NCI-H2171 treated with DMSO at 0.1 percent for 48 hours (cell line): ENCODE measurements at regions not wholly inside any gene's neighbourhood (a gene's known extent, or its start where the extent isn't known, plus 50 kb on each side); places are given as distances from the start of the nearest gene placed in this dataset.

Experiments
- DNase-seq: peaks from one replicate; lab custom pipeline; 2025; lab: John Stamatoyannopoulos, UW

DNA sequence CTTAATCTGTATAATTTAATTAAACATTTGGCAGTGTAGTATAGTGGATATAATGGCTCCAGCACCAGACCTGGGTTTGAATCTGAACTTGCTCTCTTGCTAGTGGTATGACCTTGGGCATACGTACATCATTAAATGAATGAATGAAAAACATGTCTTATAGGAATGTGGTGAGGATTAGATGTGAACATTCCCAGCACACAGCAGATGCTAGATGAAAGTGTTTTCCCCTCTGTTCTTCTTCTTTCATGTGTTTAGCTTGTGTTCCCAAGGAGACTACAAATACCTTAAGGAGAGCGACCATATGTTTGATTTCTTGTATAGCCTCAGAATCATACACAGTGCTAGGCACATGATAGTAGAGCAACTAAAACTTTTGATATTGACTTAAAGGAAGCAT, 56.5 kb downstream of the CT47B1 start:
- no peak for DNase-seq

DNA sequence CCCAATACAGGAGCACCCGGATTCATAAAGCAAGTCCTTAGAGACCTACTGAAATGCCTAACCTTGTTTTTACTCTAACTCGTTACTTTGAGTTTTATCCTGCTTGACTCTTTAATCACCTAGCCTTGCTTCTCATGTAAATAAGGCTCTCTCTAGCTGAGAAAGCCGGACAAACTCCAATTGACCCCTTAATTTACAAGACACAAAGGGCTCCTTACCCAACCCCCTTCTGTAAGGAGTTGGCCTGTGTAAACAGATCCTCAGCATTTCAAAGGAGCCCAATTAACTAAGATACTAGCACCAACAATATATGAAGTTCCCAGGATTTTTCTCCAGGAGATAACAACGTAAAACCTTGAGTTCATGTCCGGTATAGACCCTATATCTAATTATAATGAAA, 61.7 kb downstream of the CT47B1 start:
- no peak for DNase-seq

DNA sequence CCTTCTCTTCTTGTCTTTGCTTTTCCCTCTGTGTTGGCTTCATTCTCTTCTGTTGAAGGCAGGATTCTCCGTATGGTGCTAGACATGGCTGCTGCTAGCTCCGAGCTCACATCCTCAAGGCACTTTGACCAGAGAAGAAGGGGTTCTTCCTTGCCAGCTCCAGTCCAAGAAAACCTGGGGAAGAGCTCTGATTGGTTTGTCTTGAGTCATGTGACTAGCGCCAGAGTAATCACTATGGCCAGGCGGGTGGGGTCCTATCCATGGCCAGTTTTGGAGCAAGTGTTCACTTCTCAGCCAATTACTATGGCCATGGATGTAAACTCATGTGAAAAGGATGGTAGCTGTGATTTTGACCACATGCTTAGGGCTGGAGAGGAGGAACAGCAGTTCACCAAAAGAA, 74.2 kb downstream of the CT47B1 start:
- DNase-seq = no peak

DNA sequence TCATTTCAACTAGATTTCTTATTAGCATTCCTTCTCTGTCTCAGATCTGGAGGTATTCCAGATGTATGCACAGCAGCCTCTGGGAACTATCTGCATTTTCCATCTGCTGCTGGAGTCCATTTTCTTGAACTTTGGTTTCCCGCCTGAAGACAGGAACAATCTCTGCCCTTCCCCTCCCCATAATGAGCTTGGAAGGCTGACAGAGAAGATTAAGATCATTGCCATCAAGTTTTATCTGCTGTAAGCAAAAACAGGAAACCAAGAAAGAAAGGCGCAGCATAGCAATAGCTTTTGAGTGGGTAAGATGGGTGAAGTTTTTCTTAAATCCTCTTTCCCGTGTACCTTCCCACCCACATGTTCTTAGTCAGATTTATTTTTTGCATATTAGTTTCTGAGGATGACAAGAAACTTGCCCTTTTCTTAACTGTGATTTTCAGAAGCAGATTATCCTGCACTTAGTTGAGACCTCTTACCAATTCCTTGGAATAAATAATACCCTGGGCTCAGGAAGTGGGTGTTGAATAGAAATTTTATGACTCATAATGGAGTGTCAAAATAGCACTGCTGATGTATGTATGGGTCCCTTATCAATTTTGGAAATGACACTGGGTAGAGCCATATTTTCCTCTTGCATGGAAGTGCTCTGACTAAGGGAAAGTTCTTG, 78.3 kb downstream of the CT47B1 start:
- DNase-seq = no peak

DNA sequence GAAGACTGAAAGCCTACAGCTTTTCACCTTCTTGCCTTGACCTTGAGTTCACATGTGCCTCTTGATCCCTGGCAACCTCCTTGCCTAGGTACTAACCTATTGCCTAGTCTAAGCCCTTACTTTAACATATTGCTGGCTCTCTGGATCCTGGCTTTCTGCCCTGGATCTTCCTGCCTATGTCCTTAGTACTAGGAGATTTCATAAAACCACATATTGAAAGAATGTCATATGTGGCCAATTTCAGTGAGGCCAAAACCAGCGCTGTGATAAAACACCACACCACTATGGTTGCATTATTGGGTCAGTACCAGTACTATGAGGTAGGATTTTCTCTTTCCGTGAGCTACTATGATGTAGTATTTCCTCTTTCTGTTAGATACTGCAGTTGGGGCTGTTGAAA, 80.4 kb downstream of the CT47B1 start:
- no peak for DNase-seq

DNA sequence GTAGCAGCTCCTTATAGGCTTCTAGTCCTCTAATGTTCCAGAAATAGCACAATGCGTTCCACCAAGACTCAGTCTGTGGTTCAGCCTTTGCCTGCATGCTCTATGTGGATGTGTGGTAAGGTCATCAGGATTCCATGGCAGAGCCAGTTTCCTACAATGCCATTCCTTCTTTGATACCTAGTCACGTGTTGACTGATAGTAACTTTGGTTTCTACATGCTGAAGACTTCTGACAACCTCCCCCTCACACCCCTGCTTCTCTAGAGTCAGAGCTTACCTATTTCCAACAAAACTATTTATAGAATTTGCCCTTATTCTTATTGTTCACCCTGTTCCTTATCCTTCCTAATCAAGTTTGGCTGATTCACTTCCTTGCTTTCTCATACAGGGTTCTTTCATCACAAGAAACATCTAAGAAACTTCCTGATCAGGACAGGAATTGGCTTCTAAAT, 81.1 kb downstream of the CT47B1 start:
- no peak for DNase-seq

DNA sequence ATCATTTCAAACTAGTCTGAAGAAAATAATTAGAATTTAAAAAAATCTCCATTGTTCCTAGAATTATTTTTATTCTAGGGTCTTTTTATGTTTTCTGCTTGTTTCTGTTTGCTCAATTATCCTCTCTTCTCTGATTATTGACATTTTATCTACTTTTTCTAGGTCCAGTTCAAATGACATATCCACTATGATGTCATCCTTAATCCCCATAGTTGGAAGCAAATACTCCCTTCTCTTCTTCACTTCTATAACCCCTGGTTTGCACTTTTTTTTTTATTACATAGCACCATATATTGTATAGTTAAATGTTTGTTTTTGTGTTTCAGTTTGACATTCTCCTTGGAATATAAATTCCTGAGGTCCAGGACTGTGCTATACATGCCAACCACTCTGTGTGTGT, 82.6 kb downstream of the CT47B1 start:
- no peak for DNase-seq

DNA sequence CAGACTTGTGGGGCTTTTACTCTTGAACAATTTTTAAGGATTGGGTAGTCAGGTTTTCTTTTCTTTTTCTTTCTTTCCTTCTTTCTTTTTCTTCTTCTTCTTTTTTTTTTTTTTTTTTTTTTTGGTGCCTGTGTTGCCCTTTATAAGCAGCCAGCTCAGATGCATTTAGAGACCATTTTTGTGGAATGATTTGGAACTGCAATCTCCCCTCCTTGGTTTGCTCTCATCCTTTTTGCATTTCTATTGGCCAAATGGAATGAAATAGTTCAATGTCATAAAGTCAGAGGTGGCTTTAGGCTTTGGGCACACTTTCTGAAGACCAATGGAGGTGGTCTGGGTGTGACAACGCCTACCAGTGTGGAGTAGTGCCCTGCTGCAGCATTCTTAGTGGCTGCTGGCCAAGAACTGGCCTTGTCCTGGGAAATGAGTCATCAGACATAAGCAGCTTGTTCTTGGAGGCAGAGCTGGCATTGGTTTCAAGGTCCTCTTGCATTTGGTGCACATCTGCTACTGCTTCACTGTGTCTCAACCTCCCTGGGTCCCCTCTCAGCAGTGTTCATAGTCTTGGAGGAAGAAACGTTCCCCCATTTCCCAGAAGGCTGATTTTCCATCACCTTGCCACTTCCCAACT, 84.5 kb downstream of the CT47B1 start:
- DNase-seq = no peak

DNA sequence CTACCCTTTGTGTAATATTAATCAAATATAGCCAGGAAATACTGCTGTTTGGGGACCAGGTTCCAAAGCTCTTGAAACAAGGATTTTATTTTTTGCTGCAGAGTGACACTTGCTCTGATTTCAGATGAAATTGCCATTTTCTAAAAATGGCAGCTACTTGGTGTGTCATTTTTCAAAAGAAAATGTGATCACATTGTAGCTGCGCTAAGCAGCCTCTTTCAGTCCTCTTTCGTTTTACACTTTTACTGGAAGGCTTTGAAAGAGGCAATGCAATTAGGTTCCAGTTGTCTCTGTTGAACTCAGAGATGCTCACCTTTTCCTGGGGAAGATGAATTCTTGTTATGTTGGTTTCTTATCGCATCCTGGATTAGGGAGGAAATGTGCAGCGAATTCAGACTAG, 85.1 kb downstream of the CT47B1 start:
- no peak for DNase-seq

DNA sequence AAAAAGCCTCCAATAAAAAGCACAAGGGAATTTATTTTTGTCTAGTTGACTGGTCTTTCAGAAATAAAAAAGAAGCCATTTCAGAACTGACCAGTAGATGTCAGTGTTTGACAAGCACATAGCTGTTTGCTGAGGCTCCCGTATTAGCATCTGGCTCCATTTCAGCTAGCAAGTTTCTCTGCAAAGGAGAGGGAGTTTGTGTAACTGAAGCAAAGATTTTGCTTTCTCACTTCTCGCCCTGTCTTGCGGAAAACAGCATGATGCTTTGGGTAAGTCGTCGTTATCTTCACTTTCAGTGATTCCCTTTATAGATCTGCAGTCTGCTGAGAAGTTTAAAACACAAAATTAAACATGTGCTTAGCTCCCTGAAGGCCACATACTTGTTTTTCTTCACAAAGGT, 85.5 kb downstream of the CT47B1 start:
- peak; percentile 39 for DNase-seq

DNA sequence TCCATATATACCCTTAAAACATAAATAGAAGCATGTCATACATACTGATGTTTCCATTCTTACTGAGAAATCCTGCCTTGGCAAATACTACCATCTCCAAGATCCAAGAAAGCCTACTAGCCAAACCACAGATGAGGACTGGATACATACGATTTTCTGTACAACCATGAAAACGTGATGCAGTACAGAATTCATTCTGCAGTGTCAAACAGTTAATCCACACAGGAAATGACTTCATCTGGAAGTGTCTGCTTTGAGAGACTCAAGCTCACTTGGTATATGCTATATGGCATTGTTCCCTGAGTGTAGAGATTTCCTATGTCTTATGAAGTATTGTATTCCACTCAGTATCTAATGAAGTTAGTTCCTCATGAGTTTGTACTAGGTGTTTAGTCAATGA, 94.3 kb downstream of the CT47B1 start:
- no peak for DNase-seq

DNA sequence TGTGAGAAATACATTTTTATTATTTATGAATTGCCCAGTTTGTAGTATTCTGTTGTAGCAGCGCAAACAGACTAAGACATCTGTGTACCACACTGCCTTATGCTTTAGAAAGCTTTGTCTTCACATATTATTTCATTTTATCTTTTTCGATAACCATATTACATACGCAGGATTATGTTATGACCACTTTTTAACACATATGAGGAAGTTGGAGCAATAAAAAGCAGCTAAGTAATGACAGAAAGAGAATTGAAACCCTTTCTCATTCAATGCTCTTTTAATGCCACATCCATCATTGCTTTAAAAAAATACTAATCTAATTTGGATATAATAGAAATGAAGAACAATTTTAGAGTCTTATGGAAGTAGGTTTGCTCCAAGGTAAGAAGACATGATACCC, 99.7 kb downstream of the CT47B1 start:
- no peak for DNase-seq

DNA sequence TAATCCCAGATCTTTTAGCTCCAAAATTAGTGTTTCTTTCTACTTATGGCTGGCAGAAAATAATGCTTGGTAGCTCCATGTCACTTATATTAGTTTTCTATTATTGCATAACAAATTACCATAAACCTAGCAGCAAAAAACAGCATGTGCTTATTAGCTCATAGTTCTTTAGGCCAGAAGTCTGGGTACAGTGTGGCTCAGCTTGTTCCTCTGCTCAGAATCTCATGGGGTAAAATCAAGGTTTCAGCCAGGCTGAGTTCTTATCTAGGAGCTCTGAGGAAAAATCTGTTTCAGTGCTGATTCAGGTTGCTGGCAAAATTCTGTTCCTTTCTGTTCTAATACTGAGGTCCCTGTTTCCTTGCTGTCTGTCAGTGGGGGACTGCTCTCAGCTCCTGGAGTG, 101.1 kb downstream of the CT47B1 start:
- no peak for DNase-seq

DNA sequence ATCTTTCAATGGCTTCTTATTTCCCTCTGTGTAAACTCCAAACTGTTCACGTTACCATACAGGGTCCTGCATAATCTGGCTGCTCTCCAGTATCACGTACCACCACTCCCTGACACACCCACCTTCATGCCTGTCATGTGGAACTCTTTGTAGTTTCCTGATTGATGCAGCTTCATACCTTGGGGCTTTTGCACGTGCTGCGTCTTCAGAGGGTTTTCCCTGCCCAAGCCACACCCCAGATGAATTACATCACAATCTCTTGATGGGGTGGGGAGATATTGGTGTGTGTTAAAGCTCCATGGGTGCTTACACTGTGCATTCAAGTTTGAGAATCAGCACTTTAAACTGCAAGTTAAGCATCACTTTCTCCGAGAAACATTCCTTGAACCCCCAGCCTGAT, 101.9 kb downstream of the CT47B1 start:
- no peak for DNase-seq

DNA sequence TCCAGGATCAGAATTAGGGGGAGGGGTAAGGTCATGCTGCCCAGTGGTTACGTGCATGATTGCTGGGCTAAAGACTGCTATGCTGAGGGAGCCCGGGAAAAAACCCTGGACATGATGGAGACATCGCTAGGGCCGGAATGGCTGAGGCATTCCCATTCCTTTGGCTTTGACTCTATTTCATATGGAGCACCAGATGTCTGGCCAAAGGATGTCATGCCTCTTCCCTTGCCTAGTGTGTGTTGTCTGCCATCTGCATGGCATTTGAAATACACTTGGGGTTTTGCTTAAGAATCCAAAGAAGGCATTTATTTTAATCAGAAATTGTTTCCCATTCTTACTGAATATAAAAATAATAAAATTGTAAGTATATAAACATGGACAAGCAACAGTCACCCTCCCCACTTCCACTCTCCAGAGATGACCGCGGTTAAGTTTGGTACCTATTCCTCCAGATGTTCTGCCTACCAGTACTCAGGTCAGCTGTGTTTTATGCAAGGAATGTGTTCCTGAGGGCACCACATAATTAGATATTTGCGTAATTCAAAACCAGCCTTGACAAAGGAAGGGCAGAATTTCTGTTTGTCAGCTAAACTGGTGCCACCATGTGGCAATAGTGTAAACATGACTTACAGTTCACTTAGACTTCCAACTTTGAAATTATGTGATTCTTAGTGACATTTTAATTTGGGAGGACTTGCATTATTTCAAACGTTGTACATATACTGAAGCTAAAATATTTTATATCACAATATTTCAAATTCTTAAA, 105.9 kb downstream of the CT47B1 start:
- peak; percentile 13 for DNase-seq

DNA sequence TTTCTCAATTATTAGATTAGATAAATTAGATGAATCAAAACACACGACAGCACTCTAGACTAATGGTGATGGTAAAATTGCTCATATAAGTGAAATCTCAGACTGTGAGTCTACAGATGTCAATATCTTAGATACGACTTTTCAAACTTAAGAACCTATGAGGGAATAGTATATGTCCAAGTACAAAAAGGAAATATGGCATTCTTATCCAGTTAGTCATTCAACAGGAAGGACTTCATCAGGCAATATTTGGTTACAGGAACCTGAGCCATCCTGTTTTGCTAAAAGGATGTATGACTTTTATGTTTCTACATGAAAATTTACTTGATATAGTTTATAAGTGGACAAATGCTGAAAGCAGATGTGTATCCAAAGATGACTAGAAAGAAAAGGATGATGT, 107.0 kb downstream of the CT47B1 start:
- DNase-seq = no peak

DNA sequence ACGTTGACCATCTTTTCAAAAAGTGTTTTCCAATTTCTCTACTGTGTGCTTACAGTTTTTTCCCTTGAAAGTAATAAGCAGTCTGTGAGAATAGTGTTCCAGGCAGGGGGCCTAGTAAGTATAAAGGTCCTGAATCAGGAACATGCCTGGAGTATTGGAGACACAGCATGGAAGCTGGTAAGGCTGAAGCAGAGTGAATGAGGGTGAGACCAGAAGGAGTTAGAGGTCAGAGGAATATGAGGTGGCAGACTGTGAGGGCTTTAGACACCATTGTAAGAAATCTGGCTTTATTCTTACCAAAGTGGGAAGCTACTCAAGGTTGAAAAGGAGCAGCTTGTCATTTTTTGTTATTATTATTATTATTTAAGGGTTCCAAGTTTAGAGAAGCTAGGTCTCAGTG, 107.4 kb downstream of the CT47B1 start:
- DNase-seq = no peak

DNA sequence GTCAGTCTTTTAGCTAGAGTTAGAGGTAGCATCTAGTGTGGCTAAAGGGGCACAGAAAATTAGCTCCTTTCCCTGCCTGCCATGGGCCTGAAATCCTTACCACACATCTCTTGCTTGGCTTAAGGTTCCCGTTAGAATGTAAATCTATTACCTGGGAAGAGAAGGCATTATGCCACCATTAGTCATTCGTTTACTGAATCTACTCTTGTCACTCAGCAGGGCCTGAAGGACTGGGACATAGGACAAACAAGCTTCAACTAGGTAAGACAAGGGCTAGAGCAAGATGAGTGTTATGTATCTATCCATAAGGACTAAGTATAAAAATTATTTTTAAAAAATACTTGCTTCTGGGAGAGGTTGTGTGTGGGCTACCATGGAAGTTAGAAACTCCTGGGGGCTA, 112.4 kb downstream of the CT47B1 start:
- DNase-seq = no peak

DNA sequence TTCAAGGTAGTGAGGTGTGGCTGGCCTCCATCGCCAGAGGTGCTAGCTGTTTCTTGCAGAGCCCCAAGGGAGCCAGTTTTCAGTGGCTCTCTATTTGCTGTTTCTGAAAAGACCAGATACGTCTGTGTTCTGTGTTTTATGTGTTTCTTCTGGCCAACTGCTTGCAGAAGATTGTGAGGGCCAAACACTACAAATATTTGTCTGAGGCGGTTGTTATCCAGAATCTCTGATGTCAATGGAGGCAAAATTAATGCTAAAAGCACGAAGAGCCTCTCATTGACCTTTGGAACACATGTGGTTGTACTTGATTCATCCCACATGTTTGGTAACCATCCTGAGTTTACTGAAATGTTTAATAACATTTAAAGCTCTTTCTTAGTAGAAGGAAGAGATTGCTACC, 113.9 kb downstream of the CT47B1 start:
- no peak for DNase-seq

DNA sequence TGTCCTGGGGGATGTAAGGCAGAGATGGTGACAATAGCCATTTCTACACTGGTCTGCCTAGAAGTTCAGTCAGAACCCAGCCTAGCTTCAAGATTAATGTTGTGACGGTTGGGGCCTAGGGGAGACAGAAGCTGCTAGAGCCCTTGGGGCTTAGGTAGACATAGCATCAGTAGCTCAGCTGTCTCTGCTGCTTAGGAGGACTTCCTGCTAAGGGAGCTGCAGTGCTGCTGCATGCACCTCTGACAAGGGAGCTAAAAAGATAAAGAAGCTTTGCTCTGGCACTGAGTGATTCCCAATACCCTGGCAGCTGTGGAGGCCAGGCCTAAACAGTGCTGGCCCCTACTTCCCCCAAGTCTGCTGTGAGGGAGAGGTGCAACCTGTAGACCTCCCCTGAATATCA, 116.0 kb downstream of the CT47B1 start:
- no peak for DNase-seq

DNA sequence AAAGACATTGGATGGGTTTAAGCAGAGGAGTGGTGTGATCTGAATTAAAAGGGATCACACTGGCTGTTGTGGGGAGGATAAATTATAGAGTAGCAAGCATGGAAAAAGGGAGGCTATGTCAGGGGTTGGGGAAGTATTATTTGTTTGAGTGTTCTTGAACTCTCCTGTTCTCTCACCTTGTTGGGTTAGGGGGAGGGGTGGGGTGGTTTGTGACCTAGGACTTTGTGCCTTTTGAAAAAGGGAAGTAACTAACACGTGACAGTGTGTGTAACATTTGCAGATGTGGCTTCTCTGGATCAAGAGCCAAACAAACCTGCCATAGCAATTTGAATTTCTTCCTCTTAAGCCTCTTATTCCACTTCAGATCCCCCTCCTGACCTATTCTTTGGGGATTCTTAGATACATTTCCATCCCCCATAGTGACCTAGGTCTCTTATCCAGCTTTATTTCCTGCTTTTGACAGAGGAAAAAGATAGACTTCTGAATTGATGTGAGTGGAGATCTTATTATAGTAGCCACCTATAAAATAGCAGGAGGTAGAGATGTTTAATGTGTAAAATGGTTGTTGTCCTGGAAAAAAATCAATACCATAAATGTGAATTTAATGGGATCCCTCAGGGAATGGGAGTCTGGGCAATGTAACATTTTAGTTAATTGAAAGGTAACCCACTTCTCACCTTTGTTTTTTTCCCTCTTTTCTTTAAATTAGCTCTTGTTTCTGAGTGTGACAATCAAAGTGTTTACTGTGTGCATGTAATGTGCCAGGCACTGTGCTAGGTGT, 120.4 kb downstream of the CT47B1 start:
- DNase-seq = no peak

DNA sequence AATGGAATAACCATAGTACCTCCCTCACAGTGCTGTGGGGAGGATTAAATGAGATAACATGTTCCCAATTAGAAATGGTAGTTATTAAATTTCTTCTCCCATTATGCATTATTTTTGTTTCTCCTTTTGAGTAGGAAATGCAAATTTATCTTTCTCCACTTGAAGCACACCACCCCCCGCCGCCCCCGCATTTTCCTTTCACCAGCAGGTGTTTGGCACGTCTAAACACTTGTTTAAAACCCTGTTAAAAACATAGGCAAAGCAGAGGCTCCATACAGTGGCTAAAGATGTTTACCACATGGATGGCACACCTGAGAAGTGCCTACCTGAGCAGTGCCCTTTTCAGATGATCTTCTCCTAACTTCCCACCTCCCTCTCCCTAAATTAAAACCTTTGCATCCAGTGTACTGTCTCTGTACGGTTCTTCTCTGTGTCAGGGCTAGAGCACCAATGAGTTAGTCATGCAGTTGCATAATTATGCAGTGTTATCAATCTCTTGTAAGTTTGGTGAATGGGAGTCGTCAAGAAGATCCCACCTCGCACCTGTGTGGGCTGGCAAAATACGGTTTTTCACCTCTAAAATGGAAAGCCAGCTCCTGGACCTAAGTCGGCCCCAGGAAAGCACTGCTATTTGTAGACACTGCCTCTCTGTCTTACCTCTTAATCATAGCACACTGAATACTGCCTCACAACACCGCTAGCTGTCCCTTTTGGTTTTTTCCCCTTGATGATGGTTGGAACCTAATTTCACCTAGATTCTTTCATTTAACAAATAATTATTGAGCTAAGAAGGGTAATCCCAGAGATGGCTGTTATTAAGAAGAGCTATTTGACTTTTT, 122.0 kb downstream of the CT47B1 start:
- no peak for DNase-seq
